ENCODE measurements at regions not wholly inside any gene's neighbourhood (a gene's known extent, or its start where the extent isn't known, plus 50 kb on each side); places are given as distances from the start of the nearest gene placed in this dataset.

GRCh38 chr5:124828731-124829234, 82.3 kb upstream of the ZNF608 start:
- TF ChIP-seq GATA2 (IDR thresholded peaks at IDR 0.05; ENCODE audit: low read depth, low read length) (no peak), GATA3 (IDR thresholded peaks at IDR 0.05; ENCODE audit: low read depth, low read length) (no peak)

Data from SH-SY5Y (cell line).